ENCODE measurements at regions not wholly inside any gene's neighbourhood (a gene's known extent, or its start where the extent isn't known, plus 50 kb on each side); places are given as distances from the start of the nearest gene placed in this dataset.

- Histone ChIP-seq H3K4me2 (replicated peaks; ENCODE audit: low read depth, low read length, poor library complexity, severe bottlenecking) (no peak overlapping the region), H2AFZ (ENCODE audit: insufficient read depth, low read depth, low read length, poor library complexity, severe bottlenecking) (no peak overlapping the region), H3K79me2 (ENCODE audit: control insufficient read depth, insufficient read depth, low read length) (no peaks in the 10 kb centered on the region), H3K36me3 (replicated peaks in 1 of 2; ENCODE audit: control extremely low read depth in 1 of 2, control insufficient read depth in 1 of 2, extremely low read depth in 1 of 2, insufficient read depth in 2 of 2, low read length in 1 of 2) (no peaks in the 10 kb centered on the region), H3K27ac (ENCODE audit: low read length in 2 of 2) (no peak overlapping the region), H4K20me1 (ENCODE audit: control insufficient read depth, insufficient read depth, low read length, poor library complexity, severe bottlenecking) (no peaks in the 10 kb centered on the region), H3K4me1 (ENCODE audit: control insufficient read depth in 2 of 2, insufficient read depth in 2 of 2, low read length in 2 of 2) (no peaks in the 10 kb centered on the region), H3K27me3 (replicated peaks in 1 of 4; ENCODE audit: control extremely low read depth in 1 of 4, control insufficient read depth in 3 of 4, insufficient read depth in 4 of 4, low read length in 3 of 4) (no peaks in the 10 kb centered on the region), H3K4me3 (ENCODE audit: control extremely low read depth in 1 of 5, extremely low read depth in 1 of 5, insufficient read depth in 1 of 5, low read depth in 2 of 5, low read length in 4 of 5) (no peak overlapping the region), H3K9ac (ENCODE audit: low read length) (no peak overlapping the region), H3K9me3 (ENCODE audit: control extremely low read depth in 1 of 3, control insufficient read depth in 2 of 3, insufficient read depth in 1 of 3, low read length in 2 of 3) (peaks cover 0 to 10% (median 0%) of the 10 kb centered on the region in 3 donors)
- H3K4me3 Mint-ChIP-seq, result no peak overlapping the region
- ChIA-PET CTCF (no interaction called here), POLR2A (no interaction called here)
- H3K4me1 Mint-ChIP-seq, result no peaks in the 10 kb centered on the region
- intact Hi-C loops (cut with micrococcal nuclease), result no loop called here
- H3K27me3 Mint-ChIP-seq, result peaks cover 4% of the 10 kb centered on the region
- DNase-seq, result no peak
- WGBS (ENCODE audit: insufficient coverage), result 91% methylated on average over 6 of the region's 10 CpGs
- no peak for TF ChIP-seq EZH2 (IDR thresholded peaks at IDR 0.05; ENCODE audit: borderline replicate concordance, insufficient read depth, low read depth, low read length, poor library complexity, severe bottlenecking)
- no peak for TF ChIP-seq CTCF (IDR thresholded peaks at IDR 0.05)
- H3K27ac Mint-ChIP-seq, result no peak overlapping the region
- H3K9me3 Mint-ChIP-seq (ENCODE audit: insufficient read depth), result peaks cover 5% of the 10 kb centered on the region
- no peak for ATAC-seq (ENCODE audit: low read depth)
These were observed 427.5 kb downstream of the NPHP4 start for GRCh38 chr1:5564578-5565257.

- WGBS (ENCODE audit: insufficient coverage), result 89% methylated on average over 10 of the region's 14 CpGs
- H3K27me3 ChIP-seq (replicated peaks in 1 of 4; ENCODE audit: control extremely low read depth in 1 of 4, control insufficient read depth in 3 of 4, insufficient read depth in 4 of 4, low read length in 3 of 4), result no peaks in the 10 kb centered on the region
- no peaks in the 10 kb centered on the region for H4K20me1 ChIP-seq (ENCODE audit: control insufficient read depth, insufficient read depth, low read length, poor library complexity, severe bottlenecking)
- no peaks in the 10 kb centered on the region for H3K4me1 ChIP-seq (ENCODE audit: control insufficient read depth in 2 of 2, insufficient read depth in 2 of 2, low read length in 2 of 2)
- Mint-ChIP-seq H3K4me3 (no peak overlapping the region), H3K27ac (no peak overlapping the region), H3K9me3 (ENCODE audit: insufficient read depth) (peaks cover 3% of the 10 kb centered on the region), H3K4me1 (no peaks in the 10 kb centered on the region), H3K27me3 (peaks cover 4% of the 10 kb centered on the region)
- no peak for DNase-seq
- H3K9me3 ChIP-seq (ENCODE audit: control extremely low read depth in 1 of 3, control insufficient read depth in 2 of 3, insufficient read depth in 1 of 3, low read length in 2 of 3), result peaks cover 0 to 10% (median 0%) of the 10 kb centered on the region in 3 donors
- no peak overlapping the region for H3K9ac ChIP-seq (ENCODE audit: low read length)
- no peak overlapping the region for H3K27ac ChIP-seq (ENCODE audit: low read length in 2 of 2)
- no peaks in the 10 kb centered on the region for H3K79me2 ChIP-seq (ENCODE audit: control insufficient read depth, insufficient read depth, low read length)
- ChIA-PET CTCF (no interaction called here), POLR2A (no interaction called here)
- no peak overlapping the region for H2AFZ ChIP-seq (ENCODE audit: insufficient read depth, low read depth, low read length, poor library complexity, severe bottlenecking)
- H3K4me2 ChIP-seq (replicated peaks; ENCODE audit: low read depth, low read length, poor library complexity, severe bottlenecking), result no peak overlapping the region
- no peak for TF ChIP-seq EZH2 (IDR thresholded peaks at IDR 0.05; ENCODE audit: borderline replicate concordance, insufficient read depth, low read depth, low read length, poor library complexity, severe bottlenecking)
- no peak overlapping the region for H3K4me3 ChIP-seq (ENCODE audit: control extremely low read depth in 1 of 5, extremely low read depth in 1 of 5, insufficient read depth in 1 of 5, low read depth in 2 of 5, low read length in 4 of 5)
- no peaks in the 10 kb centered on the region for H3K36me3 ChIP-seq (replicated peaks in 1 of 2; ENCODE audit: control extremely low read depth in 1 of 2, control insufficient read depth in 1 of 2, extremely low read depth in 1 of 2, insufficient read depth in 2 of 2, low read length in 1 of 2)
- intact Hi-C loops (cut with micrococcal nuclease), result no loop called here
- no peak for ATAC-seq (ENCODE audit: low read depth)
These were observed 428.2 kb downstream of the NPHP4 start for GRCh38 chr1:5563861-5564577.
